ENCODE measurements at regions not wholly inside any gene's neighbourhood (a gene's known extent, or its start where the extent isn't known, plus 50 kb on each side); places are given as distances from the start of the nearest gene placed in this dataset.

DNA sequence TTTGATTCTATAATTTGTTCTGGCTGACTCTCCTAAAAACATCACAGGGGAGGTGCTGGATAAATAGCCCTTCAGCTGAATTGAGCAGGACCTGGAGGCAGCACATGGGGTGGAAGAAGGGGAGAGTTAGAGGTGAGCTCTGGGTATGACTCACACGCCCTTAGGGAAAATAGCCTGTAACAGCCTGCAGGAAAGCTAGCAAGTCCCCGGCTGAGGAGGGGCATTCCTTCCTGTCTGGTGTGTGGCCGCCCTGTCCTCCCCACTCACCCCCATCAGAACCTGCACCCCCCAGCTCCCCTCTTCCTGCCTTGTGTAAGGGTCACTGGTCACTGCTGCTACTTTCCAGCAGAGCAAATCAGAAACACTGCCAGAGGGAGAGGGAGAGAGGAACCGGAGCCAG, 187.4 kb downstream of the C16orf95 start:
- DNase-seq (ENCODE audit: low read depth in 3 of 3): no peak

DNA sequence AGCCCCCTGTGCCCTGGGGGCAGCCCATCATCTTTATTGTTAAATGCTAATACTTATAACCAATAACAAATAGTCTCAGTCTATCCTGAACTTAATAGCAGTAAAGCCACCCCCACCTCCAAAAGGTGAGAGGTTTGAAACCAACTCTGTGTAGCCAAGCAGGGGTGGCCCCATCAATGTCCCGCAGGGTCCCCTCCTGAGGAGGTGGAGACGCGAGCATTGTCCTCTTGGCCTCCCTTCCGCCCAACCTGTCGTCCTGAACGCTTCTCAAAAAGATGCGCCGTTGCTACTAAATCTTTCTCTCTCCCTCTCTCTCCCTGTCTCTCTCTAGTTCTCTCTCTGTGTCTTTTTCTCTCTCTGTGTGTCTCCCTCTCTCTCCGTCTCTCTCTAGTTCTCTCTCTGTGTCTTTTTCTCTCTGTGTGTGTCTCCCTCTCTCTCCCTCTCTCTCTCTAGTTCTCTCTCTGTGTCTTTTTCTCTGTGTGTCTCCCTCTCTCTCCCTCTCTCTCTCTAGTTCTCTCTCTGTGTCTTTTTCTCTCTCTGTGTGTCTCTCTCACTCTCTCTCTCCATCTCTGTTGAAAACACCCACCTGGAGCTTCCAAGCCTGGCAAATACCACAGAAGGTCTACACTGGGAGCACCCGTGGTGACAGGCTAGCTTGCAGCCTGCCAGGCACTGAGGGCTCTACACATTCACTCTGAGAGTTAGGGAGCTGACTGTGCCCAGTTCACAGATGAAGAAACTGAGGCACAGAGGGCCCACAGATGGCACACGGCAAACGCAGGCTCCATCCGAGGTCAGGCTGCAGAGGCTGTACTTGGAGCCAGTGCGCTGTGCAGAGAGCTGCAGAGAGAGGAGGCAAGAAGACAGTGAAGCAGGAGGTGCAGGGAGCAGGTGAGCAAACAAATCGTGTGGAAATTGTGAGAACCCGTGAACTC, 185.9 kb downstream of the C16orf95 start:
- DNase-seq (ENCODE audit: low read depth in 3 of 3): no peak

DNA sequence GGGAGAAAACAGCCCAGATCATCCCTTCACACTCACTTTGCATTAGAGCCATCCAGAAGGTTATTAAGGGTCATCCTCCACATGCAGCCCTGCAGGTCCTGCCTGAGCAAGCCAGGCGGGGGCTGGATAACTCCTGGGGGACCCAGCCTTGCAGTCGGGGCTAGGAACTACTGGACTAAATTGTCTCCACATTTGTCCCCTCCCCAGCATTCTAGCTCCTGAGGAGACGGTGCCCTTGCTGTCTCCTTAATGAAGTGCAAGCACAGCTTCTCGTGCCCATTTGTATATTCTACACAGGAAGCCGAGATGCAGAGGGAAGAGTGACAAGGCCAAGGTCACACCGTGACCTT, 185.2 kb downstream of the C16orf95 start:
- no peak for DNase-seq (ENCODE audit: low read depth in 3 of 3)

DNA sequence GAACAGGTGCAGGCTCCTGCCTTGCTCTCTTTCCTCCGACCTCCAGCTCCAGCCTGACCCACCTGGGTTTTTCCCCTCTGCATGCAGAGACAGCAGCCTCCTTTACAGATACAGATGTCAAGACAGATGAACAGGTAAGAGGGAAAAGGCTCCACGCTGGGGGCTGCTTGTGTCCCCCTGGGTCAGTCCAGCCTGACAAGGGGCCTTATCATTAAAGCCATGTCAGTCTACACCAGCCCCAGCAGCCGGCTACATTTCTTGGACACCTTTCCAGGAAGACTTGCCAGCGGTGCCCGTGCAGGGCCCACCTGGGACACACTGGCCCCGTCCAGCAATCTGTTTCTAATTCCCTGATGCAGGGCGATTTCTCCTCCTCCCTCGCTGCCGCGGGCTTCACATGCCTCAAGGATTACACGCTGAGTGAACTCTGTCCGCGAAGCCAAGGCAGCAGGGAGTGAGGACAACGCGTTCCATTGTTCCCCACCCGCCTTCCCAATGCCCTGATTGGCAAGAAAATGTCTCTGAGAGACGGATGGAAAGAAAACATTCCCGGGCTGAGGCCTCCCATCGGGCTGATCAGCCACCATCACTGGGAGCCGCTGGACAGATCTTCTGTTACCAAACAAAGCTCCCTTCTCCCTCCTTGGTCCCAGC, 184.7 kb downstream of the C16orf95 start:
- DNase-seq (ENCODE audit: low read depth in 3 of 3): no peak

DNA sequence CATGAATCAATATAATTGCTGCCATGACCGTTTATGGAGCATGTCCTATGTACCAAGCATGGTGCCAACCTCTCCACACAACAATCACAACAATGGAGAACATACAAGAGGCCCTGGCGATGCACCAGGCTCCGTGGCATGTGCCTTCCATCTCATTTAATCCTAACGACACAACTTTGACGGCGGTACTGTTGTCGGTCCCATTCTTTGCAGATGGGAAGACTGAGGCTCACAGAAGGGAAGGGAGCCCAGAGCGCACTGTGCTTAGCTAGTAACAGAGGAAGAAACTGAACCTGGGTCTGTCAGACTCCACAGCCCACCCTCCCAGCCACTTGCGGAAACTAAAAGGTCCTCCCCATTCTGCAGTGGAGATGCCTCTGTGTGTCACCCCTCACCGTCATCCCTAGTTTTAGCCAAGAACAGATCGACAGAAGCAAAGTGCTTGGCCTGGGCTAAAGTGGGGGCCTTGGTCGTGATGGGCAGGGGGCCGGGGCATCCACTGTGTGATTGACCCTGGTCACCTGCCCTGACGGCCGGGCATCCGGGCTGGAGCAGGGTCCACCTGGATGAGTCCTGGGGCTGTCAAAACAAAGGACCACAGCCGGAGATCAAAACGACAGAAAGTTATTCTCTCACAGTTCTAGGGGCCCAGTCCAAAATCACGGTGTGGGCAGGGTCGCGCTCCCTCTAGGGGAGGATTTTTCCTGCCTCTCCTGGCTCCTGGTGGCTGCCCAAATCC, 183.9 kb downstream of the C16orf95 start:
- no peak for DNase-seq (ENCODE audit: low read depth in 3 of 3)

DNA sequence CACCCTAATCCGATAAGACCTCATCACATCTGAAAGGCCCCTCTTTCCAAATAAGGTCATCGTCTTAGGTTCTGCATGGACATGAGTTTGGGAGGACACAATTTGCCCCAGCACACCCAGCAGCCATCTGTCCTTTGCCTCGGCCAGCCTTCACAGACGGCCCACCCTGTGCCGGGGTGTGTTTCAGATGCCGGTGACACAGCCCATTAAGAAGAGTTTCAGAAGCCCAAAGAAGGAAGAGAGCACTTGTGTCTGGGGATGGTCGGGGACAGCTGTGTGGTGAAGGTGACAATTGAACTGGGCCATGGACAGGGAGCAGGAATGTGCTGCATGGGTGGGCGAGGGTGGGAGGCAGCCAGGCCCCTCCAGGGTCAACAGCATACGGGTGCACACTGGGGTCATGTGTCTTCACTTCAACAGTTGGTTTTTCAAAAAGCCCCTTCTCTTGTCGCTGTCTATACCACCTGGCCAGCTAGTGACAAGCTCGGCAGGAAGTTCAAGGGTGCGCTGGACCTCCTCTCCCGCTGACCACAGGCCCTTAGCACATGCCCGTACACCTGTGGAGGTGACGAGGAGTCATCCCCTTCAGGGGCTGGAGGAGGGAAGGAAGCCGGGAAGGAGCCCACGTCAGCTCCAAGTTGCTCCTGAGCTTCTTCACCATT, 183.1 kb downstream of the C16orf95 start:
- DNase-seq (ENCODE audit: low read depth in 3 of 3): no peak

DNA sequence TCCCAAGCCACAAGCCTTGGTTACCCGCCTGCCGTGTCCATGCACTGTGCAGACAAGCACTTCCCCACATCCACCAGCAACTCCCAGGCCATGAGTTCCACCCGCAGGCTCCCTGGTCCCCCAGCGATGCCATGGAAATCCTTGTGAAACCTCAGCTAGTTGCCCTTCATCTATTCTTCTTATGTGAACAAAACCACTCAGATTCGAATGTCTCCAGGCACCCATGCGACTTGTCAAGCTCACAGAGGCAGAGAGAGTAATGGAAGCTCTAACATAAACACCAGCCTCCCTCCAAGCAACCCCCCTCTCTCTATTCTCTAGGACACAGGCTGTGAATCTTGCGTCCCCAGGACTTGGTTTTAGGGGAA, 182.6 kb downstream of the C16orf95 start:
- no peak for DNase-seq (ENCODE audit: low read depth in 3 of 3)

DNA sequence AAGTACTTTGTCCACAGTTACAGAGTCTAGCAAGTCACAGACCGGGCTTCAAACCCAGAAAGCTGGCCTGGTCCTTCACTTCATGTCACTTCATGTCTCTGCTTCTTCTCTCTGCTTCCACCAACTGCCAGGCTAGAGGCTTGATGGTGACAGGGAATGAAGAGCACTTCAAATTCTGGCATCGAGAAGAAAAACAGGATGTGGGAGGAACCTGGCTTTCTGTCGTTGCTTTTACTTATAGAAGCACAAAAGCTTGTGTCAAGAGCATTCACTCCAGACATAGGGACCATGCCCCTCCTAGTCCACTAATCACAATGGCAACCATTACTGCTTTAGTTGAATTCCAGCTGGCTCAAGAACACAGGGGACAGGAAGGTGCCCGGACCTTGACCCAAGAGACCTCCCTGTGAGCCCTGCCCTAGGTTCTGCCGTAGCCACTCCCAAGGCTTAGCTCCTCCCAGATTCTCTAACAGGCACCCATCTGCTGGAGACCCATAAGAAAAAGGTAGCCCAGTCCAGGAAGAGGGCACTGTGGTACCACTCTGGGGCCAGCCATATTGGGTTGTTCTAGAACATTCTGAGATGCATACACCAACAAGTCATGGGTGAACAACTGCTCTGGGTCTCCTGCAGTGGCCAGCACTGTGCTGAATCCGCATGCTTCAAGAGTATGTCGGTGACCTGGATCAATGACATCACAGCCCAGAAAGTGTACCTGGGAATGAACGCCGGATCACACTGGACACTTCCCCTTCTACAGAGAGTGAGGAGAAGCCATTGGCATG, 181.8 kb downstream of the C16orf95 start:
- no peak for DNase-seq (ENCODE audit: low read depth in 3 of 3)

DNA sequence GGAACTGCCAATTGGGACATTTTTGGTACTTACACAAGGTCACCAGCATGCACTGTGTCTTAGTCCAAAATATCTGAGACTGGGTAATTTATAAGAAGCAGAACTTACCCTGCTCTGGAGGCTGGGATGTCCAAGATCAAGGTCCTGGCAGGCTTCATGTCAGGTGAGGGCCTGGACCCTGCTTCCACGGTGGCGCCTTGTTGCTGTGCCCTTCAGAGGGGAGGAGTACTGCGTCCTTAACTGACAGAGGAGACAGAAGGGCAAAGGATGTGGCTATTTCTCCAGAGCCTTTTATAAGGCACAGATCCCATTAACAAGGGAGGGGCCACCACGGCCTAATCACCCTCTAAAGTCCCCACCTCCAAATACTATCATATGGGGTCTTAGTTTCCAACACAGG, 178.9 kb downstream of the C16orf95 start:
- no peak for DNase-seq (ENCODE audit: low read depth in 3 of 3)

DNA sequence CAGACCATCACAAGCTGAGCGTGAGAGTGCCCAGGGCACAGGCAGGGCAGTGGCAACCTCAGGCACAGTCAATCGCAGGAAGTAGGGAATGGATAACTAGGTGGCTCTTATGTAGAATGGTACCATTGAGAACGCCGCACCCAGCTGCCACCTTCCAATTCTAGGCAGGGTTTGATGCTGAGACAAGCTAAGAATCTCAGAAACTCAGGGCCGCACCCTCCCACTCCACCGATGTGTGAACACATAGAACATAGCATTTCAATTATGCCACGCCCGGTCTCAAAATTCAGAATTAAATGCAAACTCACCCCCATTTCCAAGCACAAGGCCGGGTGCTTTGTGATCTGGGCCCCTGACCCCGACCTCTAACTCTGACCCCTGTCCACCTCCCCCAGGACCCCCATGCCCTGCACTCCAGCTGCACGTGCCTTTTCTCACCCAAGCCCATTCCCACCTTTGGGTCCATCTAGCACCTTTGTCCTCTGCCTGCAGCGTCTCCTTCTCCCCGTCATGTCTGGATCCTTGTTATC, 178.4 kb downstream of the C16orf95 start:
- DNase-seq (ENCODE audit: low read depth in 3 of 3): no peak

DNA sequence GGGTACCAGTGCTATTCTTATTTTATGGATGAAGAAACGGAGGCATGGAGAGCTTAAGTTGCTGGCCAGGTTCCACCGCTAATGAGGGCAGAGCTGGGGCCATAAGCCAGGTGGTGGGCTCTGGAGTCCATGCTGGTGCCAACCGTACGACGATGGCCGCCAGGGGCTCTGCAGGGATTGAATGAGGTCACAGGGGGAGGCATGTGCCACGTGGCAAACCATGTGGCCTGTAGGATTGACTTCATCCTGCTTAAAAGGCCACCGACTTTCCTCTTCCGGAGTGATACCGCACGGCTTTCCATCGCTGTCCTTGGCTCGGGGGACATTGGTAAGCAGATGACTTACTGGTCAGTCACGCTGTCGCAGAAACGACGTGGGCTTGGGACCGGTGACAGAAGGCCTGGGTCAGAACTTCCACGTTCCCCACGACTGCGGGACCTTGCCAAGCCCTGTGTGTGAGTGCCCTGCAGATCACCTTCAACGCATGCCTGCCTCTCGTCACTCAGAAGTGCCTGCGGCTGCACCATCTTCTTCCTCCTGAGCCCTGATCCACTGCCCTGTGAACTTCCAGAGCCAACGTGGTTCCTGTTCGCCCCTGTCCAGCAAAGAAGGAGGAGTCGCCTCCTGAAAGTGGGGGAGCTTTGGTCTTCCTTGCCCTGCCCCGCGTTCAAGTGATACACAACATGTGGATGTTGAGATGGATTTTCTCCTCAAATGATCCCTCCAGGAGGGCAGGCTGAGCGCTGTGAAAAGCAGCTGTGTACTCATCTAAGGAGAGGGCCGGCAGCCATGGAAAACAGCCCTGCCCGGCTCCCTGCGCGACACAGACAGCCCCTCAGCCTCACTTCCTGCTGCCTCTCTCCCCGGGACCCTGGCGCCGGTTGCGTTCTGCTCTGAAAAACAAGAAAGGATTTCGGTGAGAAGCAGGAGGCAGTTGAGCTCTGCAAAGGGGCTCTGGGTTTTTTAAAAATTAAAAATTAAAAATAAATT, 176.7 kb downstream of the C16orf95 start:
- no peak for DNase-seq (ENCODE audit: low read depth in 3 of 3)

DNA sequence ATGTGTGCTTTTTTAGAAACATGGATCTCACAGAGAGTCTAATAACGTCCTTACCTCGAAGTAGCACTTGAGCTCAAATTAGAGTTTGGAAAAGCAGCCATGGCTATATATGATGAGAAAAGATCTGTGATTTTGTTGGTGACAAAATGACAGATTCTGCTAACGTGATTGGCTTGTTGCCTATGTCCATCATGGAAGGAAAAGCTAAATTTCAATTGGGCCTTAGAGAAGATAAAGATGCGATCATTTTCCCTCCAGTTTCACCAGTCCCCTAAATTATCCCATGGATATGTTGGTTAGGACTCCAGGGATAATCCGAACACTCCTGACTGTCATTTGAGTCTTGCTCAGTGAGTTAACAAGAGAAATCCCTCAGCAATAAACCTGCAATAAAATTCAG, 175.8 kb downstream of the C16orf95 start:
- no peak for DNase-seq (ENCODE audit: low read depth in 3 of 3)

DNA sequence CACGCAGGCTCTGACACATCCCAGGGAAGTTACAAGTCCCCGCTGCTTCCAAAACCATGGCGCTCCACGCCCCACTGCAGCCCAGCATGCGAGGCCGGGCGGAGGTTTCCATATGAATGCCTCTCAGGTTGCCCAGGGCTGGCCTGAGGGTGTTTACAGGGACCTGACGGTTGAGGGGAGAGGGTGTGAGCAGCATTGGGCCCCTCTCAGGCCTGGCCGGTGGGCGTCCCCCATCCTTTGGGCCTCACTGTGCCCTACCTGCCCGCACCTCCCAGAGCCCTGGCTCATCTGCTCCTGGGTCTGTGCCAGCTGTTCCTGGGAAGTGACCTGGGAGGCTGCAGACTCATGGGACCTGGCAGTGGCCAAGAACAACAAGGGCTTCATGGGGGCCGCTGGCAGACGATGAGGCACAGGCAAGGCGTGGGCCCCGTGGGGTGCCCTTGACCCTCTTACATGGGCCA, 173.5 kb downstream of the C16orf95 start:
- no peak for DNase-seq (ENCODE audit: low read depth in 3 of 3)

DNA sequence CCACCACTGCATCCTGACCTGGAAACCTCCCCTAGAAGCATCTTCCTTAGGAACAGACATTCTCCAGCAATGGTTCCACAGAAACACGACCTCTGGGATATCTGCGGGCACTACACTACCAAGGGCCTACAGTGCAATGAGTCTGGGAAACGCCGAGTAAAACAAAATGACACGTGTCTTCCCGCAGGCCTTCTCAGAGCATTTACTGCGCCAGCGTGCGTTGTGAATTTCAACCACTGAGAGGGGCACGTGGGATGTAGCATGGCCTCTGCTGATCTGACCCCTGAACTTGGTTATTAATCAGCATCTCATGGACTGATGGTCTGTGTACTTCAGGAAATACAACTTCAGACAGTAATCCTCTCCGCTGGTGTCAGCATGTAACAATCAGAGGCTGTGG, 173.0 kb downstream of the C16orf95 start:
- DNase-seq (ENCODE audit: low read depth in 3 of 3): no peak

DNA sequence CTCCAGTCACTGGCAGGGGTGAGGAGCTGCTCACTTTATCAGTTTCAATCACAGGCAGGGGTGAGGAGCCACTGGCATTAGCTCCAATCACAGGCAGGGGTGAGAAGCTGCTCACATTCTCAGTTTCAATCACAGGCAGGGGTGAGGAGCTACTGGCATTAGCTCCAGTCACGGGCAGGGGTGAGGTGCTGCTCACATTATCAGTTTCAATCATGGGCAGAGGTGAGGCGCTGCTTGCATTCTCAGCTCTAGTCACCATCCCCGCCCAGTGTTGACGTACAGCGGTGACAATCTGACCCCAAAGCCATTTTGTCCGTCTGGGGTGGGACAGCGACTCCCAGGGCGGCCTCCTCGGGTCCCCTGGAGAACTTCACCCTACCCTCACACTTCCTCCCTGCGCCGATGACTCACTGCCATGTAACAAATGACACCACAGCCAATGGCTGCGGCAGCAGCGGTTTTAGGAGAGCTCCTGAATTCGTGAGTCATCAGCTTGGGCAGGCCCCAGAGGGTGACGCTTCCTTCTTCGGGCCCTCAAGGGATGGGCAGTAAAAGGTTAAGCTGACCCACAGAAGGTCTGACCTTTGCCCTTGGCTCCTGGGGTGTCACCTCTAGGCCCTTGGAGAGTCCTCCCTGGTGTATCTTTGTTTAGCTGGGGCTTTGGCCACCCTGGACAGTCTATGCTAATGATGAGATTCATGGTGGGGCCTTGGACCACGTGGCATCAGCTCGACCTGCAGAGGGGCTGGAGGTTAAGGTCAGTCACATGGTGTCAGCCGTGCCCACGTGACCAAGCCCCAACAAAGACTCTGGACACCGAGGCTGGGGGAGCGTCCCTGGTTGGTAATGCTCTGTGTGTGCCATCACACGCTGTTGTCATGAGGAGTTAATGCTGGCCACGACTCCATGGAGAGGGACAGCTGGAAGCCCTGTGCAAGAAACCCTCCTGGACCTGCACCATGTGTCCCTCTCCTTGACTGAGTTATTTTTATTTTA, 171.7 kb downstream of the C16orf95 start:
- no peak for DNase-seq (ENCODE audit: low read depth in 3 of 3)

DNA sequence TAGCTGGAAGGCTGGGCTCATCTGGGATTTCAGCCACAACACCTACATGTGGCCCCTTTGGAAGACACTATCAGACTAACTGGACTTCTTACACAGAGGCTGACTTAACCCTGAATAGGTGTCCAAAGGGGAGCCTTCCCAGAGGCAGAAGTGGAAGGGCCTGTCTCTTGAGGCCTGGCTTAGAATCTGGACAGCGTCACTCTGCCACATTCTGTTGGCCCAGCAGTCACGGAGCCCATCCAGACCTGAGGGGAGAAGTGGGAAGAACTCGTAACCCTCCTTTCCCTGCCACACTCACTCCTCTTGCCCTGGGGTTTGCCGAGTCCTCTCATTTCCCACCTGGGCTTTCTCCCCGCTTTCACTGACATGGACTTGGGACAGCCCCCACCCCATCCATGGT, 170.5 kb downstream of the C16orf95 start:
- no peak for DNase-seq (ENCODE audit: low read depth in 3 of 3)

DNA sequence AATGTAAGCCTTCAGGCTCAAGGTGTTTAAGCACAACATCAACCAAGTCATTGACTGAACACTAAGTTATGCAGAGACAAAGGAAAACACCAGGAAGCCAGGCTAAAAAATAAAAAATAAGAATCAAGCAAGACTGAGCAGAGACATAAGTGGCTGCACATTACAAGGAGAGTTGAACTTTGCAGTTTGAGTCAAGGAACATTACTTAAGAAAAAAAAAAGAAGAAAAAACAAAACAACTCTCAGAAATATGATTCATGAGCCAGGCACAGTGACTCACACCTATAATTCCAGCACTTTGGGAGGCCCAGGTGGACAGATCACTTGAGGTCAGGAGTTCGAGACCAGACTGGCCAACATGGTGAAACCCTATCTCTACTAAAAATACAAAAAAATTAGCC, 168.1 kb downstream of the C16orf95 start:
- no peak for DNase-seq (ENCODE audit: low read depth in 3 of 3)

DNA sequence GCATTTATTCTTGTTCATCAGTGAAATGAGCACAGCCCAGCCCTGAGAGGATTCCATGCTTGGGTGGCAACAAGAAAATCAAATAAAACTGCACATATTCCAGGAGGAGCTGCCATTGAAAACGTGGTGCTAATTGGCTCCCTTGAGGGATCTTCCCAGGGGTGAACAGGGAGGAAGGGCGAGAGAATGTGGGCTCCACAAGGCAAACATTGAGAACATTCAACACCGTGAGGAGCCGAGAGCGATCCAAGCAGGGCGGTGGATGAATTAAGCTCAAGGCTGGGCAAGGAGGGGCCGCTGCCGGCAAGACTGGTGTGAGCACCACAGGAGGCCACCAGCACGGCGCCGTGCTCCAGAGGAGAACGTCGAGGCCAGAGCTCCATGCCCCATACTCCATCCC, 166.9 kb downstream of the C16orf95 start:
- no peak for DNase-seq (ENCODE audit: low read depth in 3 of 3)

All from stimulated activated CD4-positive, alpha-beta T cell treated with anti-CD3 and anti-CD28 coated beads, TNF-alpha, amount 100 ng/mL, for 4 hours (primary cell).